ENCODE measurements at regions not wholly inside any gene's neighbourhood (a gene's known extent, or its start where the extent isn't known, plus 50 kb on each side); places are given as distances from the start of the nearest gene placed in this dataset.

DNA sequence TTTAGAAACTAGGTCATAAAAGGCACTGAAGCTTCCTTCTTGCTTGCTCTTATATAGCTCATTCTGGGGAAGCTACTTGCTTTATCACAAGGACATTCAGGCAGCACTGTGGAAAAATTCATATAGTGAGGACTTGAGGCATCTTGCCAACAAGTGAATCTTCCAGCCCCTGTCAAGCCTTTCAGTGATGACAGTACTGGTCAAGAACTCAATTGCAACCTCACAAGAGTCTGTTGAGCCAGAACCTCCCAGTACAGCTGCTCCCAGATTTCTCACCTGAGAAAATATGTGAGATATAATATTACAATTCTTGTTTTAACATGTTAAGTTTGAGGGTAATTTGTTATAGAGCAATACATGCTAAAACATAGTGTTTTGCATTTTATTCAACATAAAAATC lies 2011.0 kb upstream of the NUDT12 start:
- TF ChIP-seq CTCF (conservative IDR thresholded peaks at IDR 0.05; ENCODE audit: low read depth, low read length) (no peak), EZH2 (IDR thresholded peaks at IDR 0.05; ENCODE audit: borderline replicate concordance, low read depth, low read length, poor library complexity, severe bottlenecking) (no peak)
- ChIA-PET CTCF (no interaction called here), POLR2A (ENCODE audit: low non-redundant PET) (no interaction called here)
- Histone ChIP-seq H3K27ac (ENCODE audit: low read depth, low read length, poor library complexity, severe bottlenecking) (no peak overlapping the region), H3K4me1 (ENCODE audit: insufficient read depth, low read length, poor library complexity, severe bottlenecking) (no peaks in the 10 kb centered on the region), H3K9me3 (ENCODE audit: low read depth, low read length, poor library complexity, severe bottlenecking) (no peaks in the 10 kb centered on the region), H3K36me3 (ENCODE audit: insufficient read depth, low read length, poor library complexity, severe bottlenecking) (no peaks in the 10 kb centered on the region), H3K4me3 (ENCODE audit: low read depth, low read length, poor library complexity, severe bottlenecking) (no peak overlapping the region), H3K27me3 (replicated peaks; ENCODE audit: insufficient read depth, low read depth, low read length, poor library complexity) (no peaks in the 10 kb centered on the region)
- intact Hi-C loops (cut with micrococcal nuclease; ENCODE audit: unreplicated experiment), result no loop called here
- no TSS peak for BruUV-seq (replicated peaks)
- DNase-seq (ENCODE audit: low spot score), result no peak

DNA sequence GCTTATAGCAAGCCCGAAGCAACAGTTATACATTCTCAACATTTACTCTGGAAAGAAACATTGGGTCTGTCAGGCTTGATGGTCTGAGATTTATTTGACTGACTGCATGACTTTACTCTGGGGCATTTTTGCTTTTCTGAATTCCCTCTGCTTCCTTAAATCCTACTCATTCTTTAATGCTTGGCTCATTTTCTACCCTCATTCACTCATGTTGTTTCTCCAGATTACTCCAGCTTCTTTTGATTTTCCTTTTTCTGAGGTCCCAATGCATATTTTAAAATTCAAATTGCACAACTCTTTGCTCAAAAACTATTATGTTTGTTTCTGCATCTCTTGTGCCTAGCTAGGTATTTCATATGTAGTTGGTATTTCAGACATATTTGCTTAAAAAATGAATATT lies 2002.9 kb upstream of the NUDT12 start:
- Histone ChIP-seq H3K4me1 (ENCODE audit: insufficient read depth, low read length, poor library complexity, severe bottlenecking) (no peaks in the 10 kb centered on the region), H3K4me3 (ENCODE audit: low read depth, low read length, poor library complexity, severe bottlenecking) (no peak overlapping the region), H3K9me3 (ENCODE audit: low read depth, low read length, poor library complexity, severe bottlenecking) (no peaks in the 10 kb centered on the region), H3K27ac (ENCODE audit: low read depth, low read length, poor library complexity, severe bottlenecking) (no peak overlapping the region), H3K27me3 (replicated peaks; ENCODE audit: insufficient read depth, low read depth, low read length, poor library complexity) (no peaks in the 10 kb centered on the region), H3K36me3 (ENCODE audit: insufficient read depth, low read length, poor library complexity, severe bottlenecking) (no peaks in the 10 kb centered on the region)
- ChIA-PET POLR2A (ENCODE audit: low non-redundant PET) (no interaction called here), CTCF (no interaction called here)
- BruUV-seq (replicated peaks), result no TSS peak
- intact Hi-C loops (cut with micrococcal nuclease; ENCODE audit: unreplicated experiment), result no loop called here
- DNase-seq (ENCODE audit: low spot score), result no peak
- TF ChIP-seq CTCF (conservative IDR thresholded peaks at IDR 0.05; ENCODE audit: low read depth, low read length) (no peak), EZH2 (IDR thresholded peaks at IDR 0.05; ENCODE audit: borderline replicate concordance, low read depth, low read length, poor library complexity, severe bottlenecking) (no peak)

DNA sequence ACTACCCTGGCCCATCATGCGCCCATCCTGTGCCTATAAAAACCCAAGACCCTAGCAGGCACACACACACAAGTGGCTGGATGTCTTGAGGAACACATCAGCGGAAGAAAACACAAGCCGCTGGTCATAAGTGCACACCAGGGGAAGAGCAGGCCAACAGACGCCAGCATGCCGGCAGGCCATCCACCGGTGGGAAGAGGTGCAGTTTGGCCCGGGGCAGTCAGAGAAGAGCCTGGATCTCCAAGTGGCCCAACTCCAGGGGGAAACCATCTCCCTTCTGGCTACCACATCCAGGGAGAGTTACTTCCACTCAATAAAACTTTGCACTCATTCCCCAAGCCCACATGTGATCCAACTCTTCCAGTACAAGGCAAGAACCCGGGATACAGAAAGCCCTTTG lies 2001.3 kb upstream of the NUDT12 start:
- no peak overlapping the region for H3K27ac ChIP-seq (ENCODE audit: low read depth, low read length, poor library complexity, severe bottlenecking)
- intact Hi-C loops (cut with micrococcal nuclease; ENCODE audit: unreplicated experiment), result no loop called here
- POLR2A ChIA-PET (ENCODE audit: low non-redundant PET), result no interaction called here
- CTCF ChIA-PET, result no interaction called here
- H3K9me3 ChIP-seq (ENCODE audit: low read depth, low read length, poor library complexity, severe bottlenecking), result no peaks in the 10 kb centered on the region
- no peak for TF ChIP-seq EZH2 (IDR thresholded peaks at IDR 0.05; ENCODE audit: borderline replicate concordance, low read depth, low read length, poor library complexity, severe bottlenecking)
- TF ChIP-seq CTCF (conservative IDR thresholded peaks at IDR 0.05; ENCODE audit: low read depth, low read length), result no peak
- no peaks in the 10 kb centered on the region for H3K27me3 ChIP-seq (replicated peaks; ENCODE audit: insufficient read depth, low read depth, low read length, poor library complexity)
- no peaks in the 10 kb centered on the region for H3K4me1 ChIP-seq (ENCODE audit: insufficient read depth, low read length, poor library complexity, severe bottlenecking)
- H3K4me3 ChIP-seq (ENCODE audit: low read depth, low read length, poor library complexity, severe bottlenecking), result no peak overlapping the region
- DNase-seq (ENCODE audit: low spot score), result no peak
- no peaks in the 10 kb centered on the region for H3K36me3 ChIP-seq (ENCODE audit: insufficient read depth, low read length, poor library complexity, severe bottlenecking)
- no TSS peak for BruUV-seq (replicated peaks)

Data from A673 (cell line).